ENCODE measurements at regions not wholly inside any gene's neighbourhood (a gene's known extent, or its start where the extent isn't known, plus 50 kb on each side); places are given as distances from the start of the nearest gene placed in this dataset.
"Not testable (repeated sequence)": the region's sequence is repeated elsewhere in the genome, so short reads cannot be mapped to it uniquely, and the experiment has no call there.

DNA sequence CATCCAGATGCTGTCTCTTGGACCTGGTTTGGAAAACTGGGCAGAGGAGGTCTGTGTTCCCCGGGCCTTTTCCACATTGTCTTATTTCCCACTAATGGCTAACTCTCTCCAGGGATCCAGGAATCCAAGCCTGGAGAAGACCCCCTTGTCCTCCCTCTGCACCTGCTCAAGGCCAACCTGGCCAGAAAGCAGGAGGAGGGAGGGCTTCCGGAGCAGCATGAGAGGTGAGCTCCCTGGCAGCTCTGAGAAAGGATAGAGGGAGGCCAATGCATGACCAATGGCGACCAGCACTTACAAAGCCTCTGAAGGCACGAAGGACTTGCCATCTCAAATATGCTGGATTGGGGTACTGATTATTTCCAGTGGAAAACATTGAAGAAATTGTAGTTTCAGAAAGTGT is 445.0 kb upstream of the B3GAT1 start:
- H3K36me3 ChIP-seq, result no peaks in the 10 kb centered on the region
- H3K27ac ChIP-seq, result no peak overlapping the region
- intact Hi-C loops (cut with DNase I; ENCODE audit: low total_unique reads), result no loop called here
- no peak for TF ChIP-seq POLR2A (IDR thresholded peaks at IDR 0.05)
- TF ChIP-seq, protein P1, sequence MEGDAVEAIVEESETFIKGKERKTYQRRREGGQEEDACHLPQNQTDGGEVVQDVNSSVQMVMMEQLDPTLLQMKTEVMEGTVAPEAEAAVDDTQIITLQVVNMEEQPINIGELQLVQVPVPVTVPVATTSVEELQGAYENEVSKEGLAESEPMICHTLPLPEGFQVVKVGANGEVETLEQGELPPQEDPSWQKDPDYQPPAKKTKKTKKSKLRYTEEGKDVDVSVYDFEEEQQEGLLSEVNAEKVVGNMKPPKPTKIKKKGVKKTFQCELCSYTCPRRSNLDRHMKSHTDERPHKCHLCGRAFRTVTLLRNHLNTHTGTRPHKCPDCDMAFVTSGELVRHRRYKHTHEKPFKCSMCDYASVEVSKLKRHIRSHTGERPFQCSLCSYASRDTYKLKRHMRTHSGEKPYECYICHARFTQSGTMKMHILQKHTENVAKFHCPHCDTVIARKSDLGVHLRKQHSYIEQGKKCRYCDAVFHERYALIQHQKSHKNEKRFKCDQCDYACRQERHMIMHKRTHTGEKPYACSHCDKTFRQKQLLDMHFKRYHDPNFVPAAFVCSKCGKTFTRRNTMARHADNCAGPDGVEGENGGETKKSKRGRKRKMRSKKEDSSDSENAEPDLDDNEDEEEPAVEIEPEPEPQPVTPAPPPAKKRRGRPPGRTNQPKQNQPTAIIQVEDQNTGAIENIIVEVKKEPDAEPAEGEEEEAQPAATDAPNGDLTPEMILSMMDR (IDR thresholded peaks at IDR 0.05), result no peak
- no peaks in the 10 kb centered on the region for H3K4me1 ChIP-seq
- H3K27me3 ChIP-seq, result no peaks in the 10 kb centered on the region
- no peaks in the 10 kb centered on the region for H3K9me3 ChIP-seq
- H3K4me3 ChIP-seq, result no peak overlapping the region
- DNase-seq, result no peak

GRCh38 chr11:134856056-134856971 is 444.3 kb upstream of the B3GAT1 start:
- TF ChIP-seq, protein P1 (IDR thresholded peaks at IDR 0.05), result no peak
- no peak for TF ChIP-seq POLR2A (IDR thresholded peaks at IDR 0.05)
- Histone ChIP-seq H3K4me3 (no peak overlapping the region), H3K27me3 (no peaks in the 10 kb centered on the region), H3K36me3 (no peaks in the 10 kb centered on the region), H3K9me3 (no peaks in the 10 kb centered on the region), H3K4me1 (no peaks in the 10 kb centered on the region), H3K27ac (no peak overlapping the region)
- intact Hi-C loops (cut with DNase I; ENCODE audit: low total_unique reads), result no loop called here
- DNase-seq, result no peak

DNA sequence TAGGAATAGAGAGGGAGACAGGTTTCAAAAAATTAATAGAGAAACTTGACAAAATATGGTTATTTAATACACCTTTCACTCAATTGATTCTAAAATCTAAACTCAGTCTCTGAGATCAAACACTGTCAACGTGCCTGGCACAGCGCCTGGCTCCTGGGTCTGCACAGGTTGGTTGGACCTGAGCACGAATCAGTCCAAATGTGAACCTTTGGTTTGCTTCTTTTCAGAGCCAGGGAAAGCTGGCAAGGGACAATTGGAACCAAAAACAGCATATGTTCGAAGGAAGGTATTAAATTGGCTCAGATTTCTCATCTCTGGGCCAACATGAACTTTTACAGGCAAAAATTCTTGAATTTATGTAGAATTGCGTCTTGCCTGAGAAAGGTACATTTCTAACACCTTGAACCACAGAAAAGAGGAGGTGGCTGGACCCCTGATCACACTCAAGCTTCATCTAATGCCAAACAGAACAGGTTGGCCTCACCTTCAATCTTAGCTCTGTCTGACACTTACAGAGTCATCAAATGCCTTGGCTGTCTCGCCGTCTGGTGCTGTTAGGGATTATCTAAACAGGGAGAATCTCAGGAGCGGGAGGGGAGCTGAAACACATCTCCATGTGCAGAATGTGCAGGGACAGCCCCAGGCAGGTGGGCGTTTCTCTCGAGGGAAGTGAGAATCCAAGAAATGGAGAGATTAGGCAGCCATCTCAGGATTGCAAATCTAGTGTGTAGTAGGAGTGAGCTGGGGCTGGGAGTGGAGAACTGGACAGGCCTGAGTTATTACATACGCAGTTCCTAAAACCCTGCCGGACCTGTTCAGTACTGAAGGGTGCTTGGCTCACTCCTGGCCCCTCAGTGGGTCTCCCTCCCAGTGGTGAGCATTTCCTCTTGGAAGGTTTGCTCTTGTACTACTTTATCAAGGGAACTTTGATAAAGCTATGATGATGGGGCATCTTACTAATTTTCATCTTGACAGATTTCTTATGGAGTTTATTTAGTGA is 442.2 kb upstream of the B3GAT1 start:
- no peak for DNase-seq
- intact Hi-C loops (cut with DNase I; ENCODE audit: low total_unique reads), result no loop called here
- no peaks in the 10 kb centered on the region for H3K36me3 ChIP-seq
- H3K4me3 ChIP-seq, result no peak overlapping the region
- no peak for TF ChIP-seq POLR2A (IDR thresholded peaks at IDR 0.05)
- TF ChIP-seq, protein P1 (IDR thresholded peaks at IDR 0.05), result no peak
- H3K4me1 ChIP-seq, result no peaks in the 10 kb centered on the region
- no peak overlapping the region for H3K27ac ChIP-seq
- H3K27me3 ChIP-seq, result no peaks in the 10 kb centered on the region
- H3K9me3 ChIP-seq, result no peaks in the 10 kb centered on the region

- DNase-seq; H3K9me3 ChIP-seq; intact Hi-C loops (cut with DNase I; ENCODE audit: low total_unique reads); H3K36me3 ChIP-seq; H3K27ac ChIP-seq; H3K27me3 ChIP-seq; H3K4me3 ChIP-seq; H3K4me1 ChIP-seq: not testable (repeated sequence)
Observed at GRCh38 chr11:134851503-134852224, 439.6 kb upstream of the B3GAT1 start.

- DNase-seq, result no peak
- H3K36me3 ChIP-seq, result no peaks in the 10 kb centered on the region
- H3K27ac ChIP-seq, result no peak overlapping the region
- H3K27me3 ChIP-seq, result no peaks in the 10 kb centered on the region
- no peaks in the 10 kb centered on the region for H3K4me1 ChIP-seq
- TF ChIP-seq POLR2A (IDR thresholded peaks at IDR 0.05), result no peak
- TF ChIP-seq, protein P1 (IDR thresholded peaks at IDR 0.05), result no peak
- H3K9me3 ChIP-seq, result no peaks in the 10 kb centered on the region
- intact Hi-C loops (cut with DNase I; ENCODE audit: low total_unique reads), result no loop called here
- no peak overlapping the region for H3K4me3 ChIP-seq
Observed at GRCh38 chr11:134850566-134850965, 438.5 kb upstream of the B3GAT1 start.

Measured in uterus (tissue), 3 donors.